ES-I3 (cell line): ENCODE measurements at regions not wholly inside any gene's neighbourhood (a gene's known extent, or its start where the extent isn't known, plus 50 kb on each side); places are given as distances from the start of the nearest gene placed in this dataset.

ENCODE experiments used
- H3K36me3 ChIP-seq: 2 replicates; pipeline ENCODE4 v1.6.1; 2013; ENCODE audit warnings: mild to moderate bottlenecking, low read length, control low read depth, moderate library complexity; ENCODE audit not compliant: insufficient read depth
- H3K4me1 ChIP-seq: 2 replicates; pipeline ENCODE4 v1.6.1; 2013; ENCODE audit warnings: mild to moderate bottlenecking, control low read depth, low read length; ENCODE audit not compliant: insufficient read depth
- H3K9ac ChIP-seq: 2 replicates; pipeline ENCODE4 v1.6.1; 2013; ENCODE audit warnings: low read depth, mild to moderate bottlenecking, low read length, moderate library complexity
- H3K9me3 ChIP-seq: 2 replicates; pipeline ENCODE4 v1.6.1; 2013; ENCODE audit warnings: mild to moderate bottlenecking, low read length, moderate library complexity; ENCODE audit not compliant: control insufficient read depth, insufficient read depth

- Histone ChIP-seq H3K36me3 (no peaks in the 10 kb centered on the region), H3K4me1 (no peaks in the 10 kb centered on the region), H3K9me3 (no peaks in the 10 kb centered on the region), H3K9ac (no peak overlapping the region)
These were observed 364.2 kb downstream of the KLF5 start for GRCh38 chr13:73422973-73423372.

GRCh38 chr13:73421310-73421912 is 362.6 kb downstream of the KLF5 start:
- no peaks in the 10 kb centered on the region for H3K4me1 ChIP-seq
- no peak overlapping the region for H3K9ac ChIP-seq
- no peaks in the 10 kb centered on the region for H3K36me3 ChIP-seq
- H3K9me3 ChIP-seq = no peaks in the 10 kb centered on the region

- H3K36me3 ChIP-seq = no peaks in the 10 kb centered on the region
- H3K4me1 ChIP-seq = 0 out of 2 replicates have a peak, but pooled peaks cover 4% of the 10 kb centered on the region
- H3K9me3 ChIP-seq = no peaks in the 10 kb centered on the region
- H3K9ac ChIP-seq = no peak overlapping the region
These were observed 360.4 kb downstream of the KLF5 start for GRCh38 chr13:73419186-73419585.

- Histone ChIP-seq H3K9me3 (no peaks in the 10 kb centered on the region), H3K9ac (no peak overlapping the region), H3K4me1 (0 out of 2 replicates have a peak, but pooled peaks cover 4% of the 10 kb centered on the region), H3K36me3 (no peaks in the 10 kb centered on the region)
These were observed 358.3 kb downstream of the KLF5 start for GRCh38 chr13:73417012-73417615.

- H3K9me3 ChIP-seq = no peaks in the 10 kb centered on the region
- no peak overlapping the region for H3K9ac ChIP-seq
- 0 out of 2 replicates have a peak, but pooled peaks cover 4% of the 10 kb centered on the region for H3K4me1 ChIP-seq
- H3K36me3 ChIP-seq = no peaks in the 10 kb centered on the region
These were observed 357.3 kb downstream of the KLF5 start for GRCh38 chr13:73416093-73416492.

GRCh38 chr13:73413656-73414055 is 354.9 kb downstream of the KLF5 start:
- H3K9ac ChIP-seq = no peak overlapping the region
- no peaks in the 10 kb centered on the region for H3K9me3 ChIP-seq
- no peaks in the 10 kb centered on the region for H3K36me3 ChIP-seq
- 0 out of 2 replicates have a peak, but pooled peaks cover 4% of the 10 kb centered on the region for H3K4me1 ChIP-seq

- no peaks in the 10 kb centered on the region for H3K9me3 ChIP-seq
- H3K4me1 ChIP-seq = 0 out of 2 replicates have a peak, but pooled peaks cover 4% of the 10 kb centered on the region
- H3K36me3 ChIP-seq = no peaks in the 10 kb centered on the region
- H3K9ac ChIP-seq = no peak overlapping the region
These were observed 354.1 kb downstream of the KLF5 start for GRCh38 chr13:73412933-73413332.

GRCh38 chr13:73411067-73411809 is 352.4 kb downstream of the KLF5 start:
- Histone ChIP-seq H3K36me3 (no peaks in the 10 kb centered on the region), H3K9me3 (no peaks in the 10 kb centered on the region), H3K4me1 (0 out of 2 replicates have a peak, but pooled peaks cover 4% of the 10 kb centered on the region), H3K9ac (no peak overlapping the region)

GRCh38 chr13:73406454-73406853 is 347.6 kb downstream of the KLF5 start:
- H3K9me3 ChIP-seq = no peaks in the 10 kb centered on the region
- no peak overlapping the region for H3K9ac ChIP-seq
- H3K4me1 ChIP-seq = no peaks in the 10 kb centered on the region
- no peaks in the 10 kb centered on the region for H3K36me3 ChIP-seq

- no peaks in the 10 kb centered on the region for H3K9me3 ChIP-seq
- H3K4me1 ChIP-seq = 0 out of 2 replicates have a peak, but pooled peaks cover 2% of the 10 kb centered on the region
- H3K36me3 ChIP-seq = no peaks in the 10 kb centered on the region
- no peak overlapping the region for H3K9ac ChIP-seq
These were observed 345.8 kb downstream of the KLF5 start for GRCh38 chr13:73404581-73404980.

GRCh38 chr13:73403355-73404120 is 344.7 kb downstream of the KLF5 start:
- no peaks in the 10 kb centered on the region for H3K9me3 ChIP-seq
- H3K9ac ChIP-seq = no peak overlapping the region
- H3K4me1 ChIP-seq = 0 out of 2 replicates have a peak, but pooled peaks cover 6% of the 10 kb centered on the region
- no peaks in the 10 kb centered on the region for H3K36me3 ChIP-seq

GRCh38 chr13:73401769-73402168 is 343.0 kb downstream of the KLF5 start:
- H3K4me1 ChIP-seq = 0 out of 2 replicates have a peak, but pooled peaks cover 6% of the 10 kb centered on the region

GRCh38 chr13:73399347-73400216 is 340.8 kb downstream of the KLF5 start:
- H3K9me3 ChIP-seq = no peaks in the 10 kb centered on the region
- H3K36me3 ChIP-seq = no peaks in the 10 kb centered on the region
- no peak overlapping the region for H3K9ac ChIP-seq
- H3K4me1 ChIP-seq = 0 out of 2 replicates have a peak, but pooled peaks cover 6% of the 10 kb centered on the region

More at GRCh38 chr13:73401769-73402168, 343.0 kb downstream of the KLF5 start:
- Histone ChIP-seq H3K9me3 (no peaks in the 10 kb centered on the region), H3K9ac (no peak overlapping the region), H3K36me3 (no peaks in the 10 kb centered on the region)
